ENCODE measurements at regions not wholly inside any gene's neighbourhood (a gene's known extent, or its start where the extent isn't known, plus 50 kb on each side); places are given as distances from the start of the nearest gene placed in this dataset.

- Histone ChIP-seq H3K4me1 (ENCODE audit: control insufficient read depth, insufficient read depth, low read length) (no peaks in the 10 kb centered on the region), H3K27ac (ENCODE audit: extremely low read depth, low read depth, low read length) (no peak overlapping the region), H3K4me3 (ENCODE audit: low read depth, low read length) (no peak overlapping the region), H3K9me3 (ENCODE audit: control insufficient read depth, insufficient read depth, low read depth, low read length) (no peaks in the 10 kb centered on the region), H3K36me3 (ENCODE audit: control insufficient read depth in 2 of 2, insufficient read depth in 1 of 2, low read length in 2 of 2) (no peaks in the 10 kb centered on the region)
- POLR2A ChIA-PET, result no interaction called here
- TF ChIP-seq ZNF184 (tag by site-specific recombination; IDR thresholded peaks at IDR 0.05) (no peak), OSR2 (tag by site-specific recombination; IDR thresholded peaks at IDR 0.05) (no peak), ZNF707 (tag by site-specific recombination; IDR thresholded peaks at IDR 0.05) (no peak), ZNF335 (tag by site-specific recombination; conservative IDR thresholded peaks at IDR 0.05) (no peak), ZNF560 (tag by site-specific recombination; IDR thresholded peaks at IDR 0.05; ENCODE audit: borderline replicate concordance) (no peak), ZNF19 (tag by site-specific recombination; IDR thresholded peaks at IDR 0.05; ENCODE audit: low read depth) (no peak), ZNF549 (tag by site-specific recombination; IDR thresholded peaks at IDR 0.05) (no peak), ZNF416 (tag by site-specific recombination; IDR thresholded peaks at IDR 0.05) (no peak), ZFP41 (tag by site-specific recombination; IDR thresholded peaks at IDR 0.05; ENCODE audit: borderline replicate concordance) (no peak), ZNF514 (tag by site-specific recombination; IDR thresholded peaks at IDR 0.05) (no peak), PRDM1 (tag by site-specific recombination; IDR thresholded peaks at IDR 0.05) (no peak)
- CTCF ChIA-PET, result no interaction called here
Measured at GRCh38 chr3:139735191-139735590, 57.4 kb upstream of the NMNAT3 start.

- no peaks in the 10 kb centered on the region for H3K4me1 ChIP-seq (ENCODE audit: control insufficient read depth, insufficient read depth, low read length)
- no peak overlapping the region for H3K27ac ChIP-seq (ENCODE audit: extremely low read depth, low read depth, low read length)
- H3K36me3 ChIP-seq (ENCODE audit: control insufficient read depth in 2 of 2, insufficient read depth in 1 of 2, low read length in 2 of 2), result no peaks in the 10 kb centered on the region
- no peaks in the 10 kb centered on the region for H3K9me3 ChIP-seq (ENCODE audit: control insufficient read depth, insufficient read depth, low read depth, low read length)
- no peak overlapping the region for H3K4me3 ChIP-seq (ENCODE audit: low read depth, low read length)
- CTCF ChIA-PET, result no interaction called here
- TF ChIP-seq ZNF626 (tag by site-specific recombination; IDR thresholded peaks at IDR 0.05) (no peak), SP2 (tag by site-specific recombination; IDR thresholded peaks at IDR 0.05) (no peak)
- POLR2A ChIA-PET, result interaction anchor here (0.6 kb wide), 1 partner anchor 701 kb away, joined by 3 read pairs; no protein-coding TSS in a partner anchor
Measured at GRCh38 chr3:139732729-139733128, 55.0 kb upstream of the NMNAT3 start.

GRCh38 chr3:139729300-139729699 lies 51.5 kb upstream of the NMNAT3 start:
- H3K4me1 ChIP-seq (ENCODE audit: control insufficient read depth, insufficient read depth, low read length), result no peaks in the 10 kb centered on the region
- POLR2A ChIA-PET, result no interaction called here
- H3K4me3 ChIP-seq (ENCODE audit: low read depth, low read length), result no peak overlapping the region
- no peaks in the 10 kb centered on the region for H3K36me3 ChIP-seq (ENCODE audit: control insufficient read depth in 2 of 2, insufficient read depth in 1 of 2, low read length in 2 of 2)
- no peaks in the 10 kb centered on the region for H3K9me3 ChIP-seq (ENCODE audit: control insufficient read depth, insufficient read depth, low read depth, low read length)
- no peak overlapping the region for H3K27ac ChIP-seq (ENCODE audit: extremely low read depth, low read depth, low read length)
- CTCF ChIA-PET, result no interaction called here
- no peak for TF ChIP-seq ZNF626 (tag by site-specific recombination; IDR thresholded peaks at IDR 0.05)
- no peak for TF ChIP-seq KLF10 (tag by site-specific recombination; IDR thresholded peaks at IDR 0.05)
- no peak for TF ChIP-seq ZNF362 (tag by site-specific recombination; IDR thresholded peaks at IDR 0.05)
- TF ChIP-seq ZNF148 (tag by site-specific recombination; IDR thresholded peaks at IDR 0.05; ENCODE audit: borderline replicate concordance), result no peak
- TF ChIP-seq SP3 (tag by site-specific recombination; IDR thresholded peaks at IDR 0.05), result no peak
- no peak for TF ChIP-seq ZNF350 (tag by site-specific recombination; IDR thresholded peaks at IDR 0.05)

Measured in HEK293 (cell line).